ENCODE measurements at regions not wholly inside any gene's neighbourhood (a gene's known extent, or its start where the extent isn't known, plus 50 kb on each side); places are given as distances from the start of the nearest gene placed in this dataset.

DNA sequence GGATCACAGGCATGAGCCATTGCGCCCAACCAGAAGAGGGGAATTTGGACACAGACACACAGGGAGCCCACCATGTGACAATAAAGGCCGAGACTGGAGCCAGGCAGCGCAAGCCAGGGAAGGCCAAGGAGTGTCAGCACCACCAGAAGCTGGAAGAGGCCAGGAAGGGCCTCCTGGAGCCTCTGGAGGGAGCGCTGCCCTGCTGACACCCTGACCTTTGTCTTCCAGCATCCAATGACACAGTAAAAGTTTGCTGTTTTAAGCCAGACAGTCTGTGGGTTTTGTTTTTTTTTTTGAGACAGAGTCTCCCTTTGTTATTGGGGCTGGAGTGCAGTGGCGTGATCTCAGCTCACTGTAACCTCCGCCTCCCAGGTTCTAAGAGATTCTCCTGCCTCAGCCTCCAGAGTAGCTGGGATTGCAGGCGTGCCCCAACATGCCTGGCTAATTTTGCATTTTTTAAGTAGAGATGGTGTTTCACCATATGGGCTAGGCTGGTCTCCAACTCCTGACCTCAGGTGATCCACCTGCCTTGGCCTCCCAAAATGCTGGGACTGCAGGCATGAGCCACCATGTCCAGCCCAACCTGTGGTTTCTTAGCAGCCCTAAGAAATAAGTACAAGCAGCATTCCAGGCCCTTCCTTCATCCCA, 215.8 kb downstream of the CTTN start:
- no peak for DNase-seq

DNA sequence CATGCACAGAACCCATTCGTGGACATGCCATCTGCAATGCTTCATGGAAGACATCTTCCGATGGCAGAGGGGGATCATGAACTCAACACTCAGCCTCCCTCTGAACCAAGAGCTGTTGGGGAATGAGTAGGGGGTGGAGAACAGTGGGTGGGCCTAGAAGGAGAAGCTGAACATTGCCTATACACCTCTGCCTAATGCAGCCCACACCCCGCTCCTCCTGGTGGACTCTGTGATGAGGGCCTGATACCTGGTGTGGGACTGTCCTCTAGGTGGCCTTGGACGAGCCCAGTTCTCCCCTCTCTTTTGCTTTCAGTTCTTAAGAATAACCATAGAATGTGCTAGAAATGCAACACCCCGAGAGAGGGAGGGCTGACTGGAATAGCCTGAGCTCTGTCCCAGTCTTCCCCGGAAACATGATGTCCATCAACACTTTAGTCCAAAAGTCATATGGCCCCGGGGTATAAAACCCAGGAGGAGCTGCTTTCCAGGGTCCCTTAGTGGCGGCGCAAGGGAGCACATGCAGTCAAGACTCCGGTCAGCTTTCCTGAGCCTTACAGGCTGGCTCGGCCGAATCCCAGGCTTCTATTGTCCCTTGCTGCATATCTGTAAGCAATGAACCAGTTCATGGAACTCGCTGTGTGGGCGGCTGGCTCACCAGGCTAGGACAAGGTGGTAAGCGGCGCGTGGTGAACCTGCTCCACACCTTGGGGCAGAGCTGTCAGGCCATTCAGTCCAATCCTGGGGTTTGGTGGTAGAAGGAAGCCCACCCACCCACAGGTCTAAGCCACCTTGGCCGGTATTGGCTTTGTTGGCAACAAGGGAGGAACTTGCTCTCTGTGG, 216.9 kb downstream of the CTTN start:
- no peak for DNase-seq

DNA sequence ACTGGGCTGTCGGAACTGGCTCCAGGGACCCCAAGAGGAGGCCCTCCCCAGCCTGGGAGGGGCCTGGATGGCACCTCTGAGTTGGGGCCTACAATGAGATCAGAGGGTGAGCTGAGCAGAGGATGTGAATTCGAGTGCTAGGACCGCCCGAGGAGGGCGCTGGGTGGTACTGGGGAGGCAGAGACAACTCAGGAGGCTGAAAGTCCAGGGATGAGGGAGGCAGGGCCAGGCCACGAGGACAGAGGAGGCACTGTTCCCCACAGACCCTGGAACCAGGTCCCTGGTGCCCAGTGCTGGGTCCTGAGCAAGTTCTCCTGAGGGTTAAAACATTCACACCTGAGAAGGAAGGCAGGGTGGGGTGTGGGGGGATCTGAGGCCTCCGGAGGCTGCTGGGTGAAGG, 218.0 kb downstream of the CTTN start:
- DNase-seq, result no peak

DNA sequence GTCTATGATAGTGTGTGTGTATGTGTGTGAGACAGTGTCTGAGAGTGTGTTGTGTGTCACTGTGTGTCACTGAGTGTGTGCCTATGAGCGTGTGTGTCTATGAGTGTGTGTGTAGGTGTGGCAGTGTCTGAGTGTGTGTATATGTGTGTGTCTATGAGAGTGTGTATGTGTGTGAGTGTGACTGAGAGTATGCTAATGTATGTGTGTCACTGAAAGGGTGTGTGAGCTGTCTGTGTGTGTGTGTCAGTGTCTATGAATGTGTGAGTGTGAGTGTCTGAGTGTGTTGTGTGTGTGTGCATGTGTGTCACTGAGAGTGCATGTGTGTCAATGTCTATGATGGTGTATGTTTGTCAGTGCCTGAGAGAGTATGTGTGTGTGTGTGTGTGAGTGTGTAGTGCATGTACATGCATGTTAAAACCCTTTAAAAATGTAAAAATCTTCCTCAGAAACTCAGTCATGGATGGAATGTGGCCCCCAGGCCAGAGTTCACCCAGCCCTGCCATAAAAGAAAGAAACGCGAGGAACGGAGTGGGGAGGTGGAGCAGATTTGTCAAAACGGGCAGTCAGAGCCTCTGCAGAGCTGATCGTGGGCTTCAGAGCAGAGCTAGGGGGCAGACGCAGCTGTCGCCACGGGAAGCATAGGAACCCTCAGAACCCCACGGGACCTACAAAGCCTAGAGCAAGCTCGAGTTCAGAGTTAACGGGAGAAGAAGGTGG, 218.8 kb downstream of the CTTN start:
- no peak for DNase-seq

DNA sequence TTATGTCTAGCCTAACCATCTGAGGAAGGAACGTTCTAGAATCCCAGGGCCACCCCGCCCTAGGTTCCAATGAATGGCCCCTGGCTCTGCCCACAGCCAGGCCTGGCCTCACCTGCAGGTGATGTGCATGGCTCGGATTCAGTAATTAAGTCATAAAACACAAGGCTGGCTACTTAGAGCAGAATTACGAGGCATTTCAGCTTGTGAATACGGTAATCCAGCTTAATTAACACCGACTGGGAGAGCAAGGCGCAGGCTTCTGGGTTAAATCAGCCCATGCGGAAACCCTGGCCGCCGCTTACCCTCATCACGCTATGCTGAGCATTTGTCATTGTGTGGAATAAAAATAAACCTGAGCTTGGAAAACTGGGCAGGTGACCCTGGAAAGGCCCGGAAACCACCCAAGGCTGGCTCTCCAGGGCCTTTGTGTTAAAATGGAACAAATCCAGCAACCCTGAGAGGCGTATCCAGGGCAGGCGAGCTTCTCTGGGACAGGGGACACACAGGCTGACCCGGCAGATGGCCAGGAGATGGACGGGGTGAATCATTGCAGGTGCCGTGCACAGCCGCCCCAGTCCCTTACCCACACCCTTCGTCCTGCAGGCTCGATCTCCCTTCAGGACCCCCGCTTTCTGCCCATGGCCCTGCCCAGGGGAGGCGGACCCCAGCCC, 220.2 kb downstream of the CTTN start:
- no peak for DNase-seq

DNA sequence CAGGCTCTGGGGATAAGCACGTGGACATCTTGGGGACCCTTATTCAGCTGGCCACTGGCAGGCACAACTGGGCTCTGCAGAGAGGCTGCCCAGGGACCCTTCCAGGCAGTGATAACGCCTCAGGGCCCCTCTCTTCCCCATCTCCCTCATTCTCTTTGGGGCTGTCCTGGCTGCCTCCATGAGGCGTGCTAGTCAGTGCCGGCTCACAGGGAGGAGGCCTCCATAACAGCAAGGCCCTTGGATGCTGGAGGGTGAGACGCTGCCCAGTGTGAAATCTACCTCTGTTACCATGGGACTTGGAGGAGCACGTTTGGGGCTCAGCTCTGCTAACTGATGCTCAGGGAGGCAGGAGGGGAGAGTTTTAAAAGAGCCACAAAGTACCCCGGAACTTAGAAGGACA, 221.3 kb downstream of the CTTN start:
- DNase-seq, result no peak

DNA sequence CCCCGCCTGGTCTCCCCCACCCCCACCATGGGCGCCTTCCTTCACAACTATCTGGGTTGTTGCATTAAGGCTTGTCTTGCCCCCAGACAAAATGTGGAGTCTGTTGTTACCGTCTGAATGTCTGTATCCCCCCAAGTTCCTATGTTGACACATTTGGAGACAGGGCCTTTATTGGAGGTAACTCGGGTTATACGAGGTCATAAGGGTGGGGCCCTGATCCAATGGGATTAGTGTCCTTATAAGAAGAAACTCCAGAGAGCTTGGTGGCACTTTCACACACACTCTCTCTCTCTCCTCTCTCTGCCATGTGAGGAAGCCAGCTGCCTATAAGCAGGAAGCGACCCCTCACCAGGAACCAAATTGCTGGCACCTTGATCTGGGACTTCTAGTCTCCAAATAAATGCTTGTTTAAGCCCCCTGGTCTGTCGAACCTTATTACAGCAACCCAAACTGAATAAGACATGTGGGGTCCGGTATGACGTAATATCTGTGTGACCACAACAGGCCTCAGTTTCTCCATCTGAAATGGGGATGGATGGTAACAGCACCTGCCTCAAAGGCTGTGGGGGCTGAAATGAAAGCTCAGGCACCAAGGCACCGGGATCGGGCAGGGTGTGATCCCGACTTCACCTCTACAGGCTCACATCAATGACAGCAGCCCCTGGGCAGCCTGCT, 222.3 kb downstream of the CTTN start:
- no peak for DNase-seq

DNA sequence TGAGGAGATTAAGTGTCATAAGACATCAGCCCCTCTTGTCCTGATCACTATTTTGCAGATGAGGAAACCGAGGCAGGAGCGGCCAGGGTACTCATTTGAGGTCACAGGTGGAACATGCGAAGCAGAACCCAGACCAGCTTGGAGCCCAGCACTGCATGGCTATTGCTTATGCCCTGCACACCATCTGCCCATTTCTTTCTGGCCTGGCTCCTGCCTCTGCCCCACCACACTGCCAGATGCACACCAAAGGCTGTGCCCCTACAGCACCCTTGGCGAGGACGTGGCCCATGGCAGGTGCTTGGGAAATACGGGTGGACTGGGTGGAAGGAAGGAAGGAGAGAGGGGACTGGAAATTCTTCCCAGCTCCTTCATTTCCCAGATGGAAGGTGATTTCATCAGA, 222.9 kb downstream of the CTTN start:
- DNase-seq, result no peak

DNA sequence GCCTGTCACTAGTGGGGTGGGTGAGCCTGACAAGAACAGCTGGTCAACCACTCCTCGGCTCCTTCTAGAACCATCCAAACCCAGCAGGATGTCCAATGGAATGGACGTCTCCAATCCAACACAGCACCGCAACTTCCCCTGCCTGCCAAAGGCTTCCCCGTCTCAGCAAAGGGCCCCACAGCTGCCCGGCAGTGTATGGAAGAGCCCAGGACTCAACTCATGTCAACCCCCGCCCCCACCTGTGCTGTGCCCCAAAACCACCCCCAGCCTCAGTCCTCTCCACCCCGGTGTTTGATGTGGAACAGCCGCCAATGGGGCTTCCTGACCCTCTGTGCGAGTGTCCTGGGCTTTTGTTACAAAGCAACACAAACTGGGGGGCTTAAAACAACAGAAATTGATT, 223.8 kb downstream of the CTTN start:
- no peak for DNase-seq

DNA sequence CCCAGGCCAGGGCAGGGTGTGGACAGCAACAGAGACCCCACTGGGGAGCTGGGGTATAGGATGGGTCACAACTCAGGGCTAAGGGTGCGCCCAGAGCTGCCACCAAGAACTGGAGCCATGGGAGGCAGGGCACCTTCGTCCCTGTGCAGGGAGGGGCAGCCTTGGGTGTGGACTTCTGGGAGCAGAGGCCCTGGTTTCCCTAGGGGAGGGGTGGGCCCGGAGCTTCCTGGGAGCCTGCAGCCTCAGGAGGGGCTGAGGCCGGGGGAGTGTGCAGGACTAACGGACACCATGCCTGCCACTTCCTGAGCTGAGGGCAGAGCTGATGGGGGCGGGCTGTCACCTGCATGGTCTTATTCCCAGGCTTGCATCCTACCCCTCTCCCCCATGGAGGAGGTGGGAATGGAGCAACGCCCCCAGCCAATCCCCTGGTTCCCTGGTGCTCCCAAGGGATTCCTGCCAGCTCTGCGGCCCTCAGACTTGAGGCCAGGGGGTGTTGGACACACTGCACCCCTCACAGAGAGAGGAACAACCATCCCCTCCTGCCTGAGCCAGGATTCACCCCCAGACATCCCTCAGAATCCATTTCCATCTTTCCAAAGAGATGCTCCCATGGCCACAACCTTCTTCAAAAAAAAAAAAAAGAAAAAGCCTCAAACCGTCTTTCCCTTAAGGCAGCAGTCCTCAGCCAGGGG, 225.7 kb downstream of the CTTN start:
- no peak for DNase-seq

DNA sequence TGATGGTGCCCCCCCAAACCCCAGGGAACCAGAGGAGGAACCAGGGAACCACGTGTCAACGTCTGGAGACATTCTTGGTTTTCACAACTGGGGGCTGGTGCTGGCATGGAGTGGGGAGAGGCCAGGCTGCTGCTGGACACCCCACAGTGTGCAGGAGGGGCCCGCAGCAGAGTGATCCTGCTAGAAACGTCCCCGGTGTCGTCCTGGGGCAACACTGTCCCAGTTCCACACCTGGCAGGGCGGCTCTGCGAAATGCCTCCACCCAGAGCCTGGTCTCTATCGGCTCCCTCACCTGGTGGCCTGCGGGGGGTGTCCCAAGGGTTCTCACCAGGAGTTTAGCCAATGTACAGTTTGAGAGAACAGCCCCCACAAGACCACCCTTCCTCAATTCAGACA, 226.3 kb downstream of the CTTN start:
- no peak for DNase-seq

DNA sequence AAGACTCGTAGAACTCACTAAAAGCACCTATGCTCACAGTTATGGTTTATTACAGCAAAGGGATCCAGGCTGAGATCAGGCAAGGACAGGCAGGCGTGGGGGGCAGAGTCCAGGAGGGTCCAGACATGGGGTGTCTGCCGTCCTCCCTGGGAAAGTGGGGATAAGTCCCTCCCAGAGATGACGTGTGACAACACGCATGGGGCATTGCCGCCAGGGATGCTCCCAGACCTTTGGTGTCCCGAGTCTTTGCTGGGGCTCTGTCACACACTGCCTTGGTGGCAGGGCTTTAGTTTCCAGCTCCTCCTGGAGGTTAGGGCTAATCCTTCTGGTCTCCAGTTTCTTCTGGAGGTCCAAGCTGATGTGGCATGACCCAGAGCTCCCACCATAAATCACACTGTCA, 226.7 kb downstream of the CTTN start:
- no peak for DNase-seq

DNA sequence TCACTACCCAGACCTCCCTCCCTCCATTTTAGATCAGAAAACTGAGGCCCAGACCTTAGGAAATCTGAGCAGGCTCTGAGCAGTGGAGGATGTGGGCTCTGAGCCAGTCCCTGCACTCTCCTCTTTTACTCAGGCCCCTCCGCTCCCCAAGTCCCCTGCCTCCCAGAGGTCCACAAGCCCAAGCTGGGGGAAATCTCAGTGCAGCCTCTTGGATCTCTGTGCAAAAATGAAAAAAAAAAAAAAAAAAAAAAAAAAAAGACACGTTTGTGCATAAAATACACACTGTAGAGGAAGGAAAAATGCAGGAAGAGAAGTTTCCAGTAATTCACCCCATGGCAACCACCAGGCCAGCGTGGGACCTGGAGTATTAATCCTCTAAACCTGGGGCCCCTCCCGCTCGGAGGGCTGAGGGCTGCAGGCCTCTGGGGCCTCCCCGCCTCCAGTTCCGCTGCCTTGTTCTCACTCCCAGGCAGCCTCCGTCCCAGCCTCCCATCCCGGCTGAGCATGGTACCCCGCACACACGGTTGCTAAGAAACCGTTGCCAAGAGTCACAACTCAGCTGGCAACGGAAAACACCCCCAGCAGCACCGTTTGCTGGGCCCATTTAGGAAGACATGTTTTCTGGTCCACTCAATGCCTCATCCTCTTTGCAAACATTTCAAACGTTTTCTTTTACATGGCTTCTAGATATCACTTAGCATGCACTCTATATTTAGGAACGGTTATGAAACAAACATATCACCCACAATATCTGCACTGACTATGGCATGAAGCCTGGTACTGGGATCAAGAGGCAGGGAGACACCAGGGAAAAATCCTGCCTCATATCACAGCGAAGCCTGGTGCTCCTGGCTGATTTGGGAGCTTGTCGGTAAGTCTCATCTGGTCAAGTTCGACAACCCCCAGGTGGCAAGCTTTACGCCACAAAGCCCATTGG, 227.5 kb downstream of the CTTN start:
- no peak for DNase-seq

DNA sequence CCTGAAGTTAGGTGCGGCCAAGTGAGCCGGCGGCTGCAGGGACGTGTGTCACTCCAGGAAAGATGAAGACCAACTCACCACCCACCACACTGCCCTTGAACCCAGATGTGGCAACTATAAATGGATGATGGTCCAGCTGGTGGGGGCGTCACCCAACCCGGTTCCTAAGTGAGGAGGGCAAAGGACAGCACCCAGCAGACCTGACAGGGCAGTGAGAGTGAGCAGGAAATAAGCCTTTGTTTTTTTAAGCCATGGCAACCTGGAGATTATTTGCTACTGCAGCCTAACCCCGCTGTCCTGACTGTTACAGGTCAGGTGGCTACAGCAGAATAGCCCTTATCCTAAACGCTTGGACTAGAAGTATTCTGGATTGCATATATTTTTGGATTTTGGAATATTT, 228.9 kb downstream of the CTTN start:
- no peak for DNase-seq

DNA sequence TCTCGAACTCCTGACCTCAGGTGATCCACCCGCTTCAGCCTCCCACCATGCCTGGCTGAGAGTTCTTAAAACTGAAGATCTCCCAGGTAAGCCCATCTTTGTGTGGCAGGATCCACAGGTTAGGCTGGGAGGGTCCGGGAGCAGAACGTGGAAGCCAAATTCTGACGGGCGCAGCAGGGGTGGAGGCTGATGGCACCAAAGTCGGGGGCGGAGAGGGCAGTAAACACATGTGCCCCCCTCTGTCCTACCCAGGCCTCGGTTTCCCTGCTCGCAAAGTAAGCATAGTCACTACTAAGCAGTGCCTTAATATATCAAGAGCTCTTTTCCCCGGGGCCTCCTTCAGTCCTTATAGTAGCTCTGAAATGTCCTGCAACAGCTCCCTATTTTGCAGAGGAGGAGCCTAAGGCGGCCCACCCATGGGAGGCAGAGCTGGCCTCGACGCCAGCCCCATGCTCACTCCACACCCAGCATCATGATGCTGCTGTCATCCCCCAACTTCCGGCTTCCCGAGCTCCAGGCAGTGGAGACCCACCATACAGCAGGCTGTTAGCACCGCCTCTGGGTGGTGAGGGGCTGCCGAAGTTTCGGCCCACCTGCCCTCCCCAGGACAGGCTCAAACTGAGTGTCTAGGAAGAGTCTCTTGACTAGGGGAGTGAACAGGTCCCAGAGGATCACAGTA, 230.0 kb downstream of the CTTN start:
- no peak for DNase-seq

DNA sequence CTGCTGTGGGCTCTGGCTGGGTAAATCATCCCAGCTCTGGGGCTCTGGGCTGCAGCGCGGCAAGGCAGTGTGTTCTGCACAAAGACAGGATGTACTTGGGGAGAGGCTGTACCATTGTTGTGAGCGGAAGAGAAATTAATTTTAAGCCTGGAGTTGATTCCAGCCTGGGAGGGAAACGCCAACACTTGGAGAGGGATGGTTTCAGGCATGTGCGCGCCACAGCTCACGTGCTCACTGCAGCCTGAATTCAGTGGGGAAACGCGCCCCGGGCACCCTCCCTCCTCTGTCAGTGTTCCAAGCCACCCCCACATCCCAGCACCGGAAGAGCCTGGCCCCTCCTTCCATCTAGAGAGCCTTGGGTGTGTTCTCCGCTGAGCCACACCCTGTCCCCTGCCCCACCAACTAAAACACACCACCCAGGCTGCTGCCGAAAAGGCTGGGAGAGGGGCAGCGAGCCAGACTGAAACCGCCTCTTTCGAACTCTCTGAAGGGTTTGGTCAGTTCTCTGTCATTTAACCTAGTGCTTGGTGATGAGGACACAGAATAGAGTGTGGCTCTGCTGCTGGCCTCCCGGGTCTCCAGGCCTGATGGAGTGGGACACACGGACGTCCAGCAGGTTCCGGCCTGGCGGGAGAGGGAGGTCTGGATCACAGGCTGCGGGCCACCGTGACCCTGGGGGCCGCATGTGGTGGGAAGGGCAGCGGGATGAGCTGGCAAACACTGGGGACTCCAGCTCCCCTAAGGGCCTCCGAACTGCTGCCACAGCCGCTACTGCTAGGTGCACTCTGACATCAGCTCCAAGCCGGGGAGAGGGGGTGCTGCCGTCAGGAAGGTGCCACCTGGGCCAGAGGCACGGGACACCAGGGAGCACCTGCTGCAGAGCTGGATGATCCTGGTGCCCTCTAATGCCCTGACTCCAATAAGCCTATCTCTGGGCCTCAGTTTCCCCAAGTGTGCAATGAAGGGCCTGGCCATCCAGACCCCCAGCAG, 230.8 kb downstream of the CTTN start:
- DNase-seq, result no peak

DNA sequence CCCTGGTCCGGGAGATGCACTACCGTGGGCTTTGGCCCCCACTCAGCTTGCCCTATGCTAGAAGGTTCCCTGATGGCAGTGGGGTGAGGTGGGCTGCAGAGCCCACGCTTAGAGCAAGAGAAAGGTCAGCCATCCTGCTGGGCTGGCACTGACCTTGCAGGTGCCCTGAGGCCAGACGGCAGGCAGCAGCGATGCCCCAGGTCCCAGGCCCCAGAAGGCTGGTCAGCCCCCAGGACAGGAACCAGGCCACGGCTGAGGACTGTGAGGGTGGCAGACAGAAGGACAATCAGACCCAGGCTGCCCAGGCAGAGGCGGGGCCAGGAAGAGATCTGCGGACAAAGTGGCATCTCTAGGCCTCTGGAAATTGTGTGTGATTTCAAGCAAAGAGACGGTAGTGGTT, 231.7 kb downstream of the CTTN start:
- no peak for DNase-seq

DNA sequence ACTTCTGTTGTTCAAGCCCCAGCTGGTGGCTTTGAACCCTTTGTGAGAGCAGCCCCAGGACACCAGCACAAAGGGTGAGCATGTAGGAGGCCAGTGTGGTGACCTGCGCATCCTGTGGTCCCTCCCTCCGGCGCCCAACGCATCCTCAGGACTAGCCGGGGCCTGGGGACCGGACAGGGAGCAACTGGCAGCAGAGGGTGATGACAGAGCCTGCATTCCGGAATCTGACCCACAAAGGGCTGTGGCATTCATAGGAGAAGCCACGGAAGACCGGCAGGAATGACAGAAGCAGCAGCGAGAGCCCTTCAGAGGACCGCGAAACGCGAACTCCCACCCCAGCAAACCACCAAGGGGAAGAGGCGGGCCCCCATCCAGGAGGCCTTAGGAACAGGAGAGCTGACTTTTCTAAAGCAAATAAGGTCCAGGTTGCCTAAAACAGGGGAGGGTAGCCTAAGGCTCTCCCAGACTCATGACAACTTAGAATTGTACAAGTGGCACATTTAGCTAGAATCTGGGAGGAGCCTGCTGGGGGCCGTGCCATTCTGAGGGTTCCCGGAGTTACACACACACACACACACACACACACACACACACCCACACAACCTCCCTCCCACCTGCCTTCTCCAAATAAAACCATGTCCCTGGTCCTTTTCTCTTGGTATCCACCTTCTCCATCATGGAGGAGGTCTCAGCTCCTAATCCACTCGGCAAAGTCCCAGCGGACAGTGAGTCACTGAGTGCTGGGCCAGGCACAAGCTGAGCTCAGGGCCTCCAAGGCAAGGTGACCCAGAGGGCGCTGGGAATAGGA, 232.7 kb downstream of the CTTN start:
- no peak for DNase-seq

All from activated gamma-delta T cell (primary cell).